Left lung (tissue), 4 donors: ENCODE measurements at regions not wholly inside any gene's neighbourhood (a gene's known extent, or its start where the extent isn't known, plus 50 kb on each side); places are given as distances from the start of the nearest gene placed in this dataset.

ENCODE experiments used
- ATAC-seq: fragments of 200-7000 bp; cut with Tn5 transposase; one replicate; pipeline ENCODE4 v1.9.1; 2020; ENCODE audit warnings: moderate library complexity
- DNase-seq, 4 donors: peaks; one replicate each; pipeline ENCODE4 v3.0.0-alpha.2; 2013 to 2020
- H3K27ac ChIP-seq, 2 donors: fragments of 200-600 bp; sonication (generic) in 1 of 2; one replicate each; pipeline versions ENCODE4 v1.5.0 to v1.8.0; 2020 to 2021
- H3K27me3 ChIP-seq, 2 donors: fragments of 200-600 bp; sonication (generic) in 1 of 2; one replicate each; pipeline versions ENCODE4 v1.5.0 to v1.8.0; 2020 to 2021
- H3K36me3 ChIP-seq, 2 donors: fragments of 200-600 bp; sonication (generic) in 1 of 2; one replicate each; pipeline versions ENCODE4 v1.5.0 to v1.8.0; 2020 to 2021
- H3K4me1 ChIP-seq, 2 donors: fragments of 200-600 bp; one replicate each; pipeline ENCODE4 v1.8.0; 2021
- H3K4me3 ChIP-seq, 2 donors: fragments of 200-600 bp; sonication (generic) in 1 of 2; one replicate each; pipeline versions ENCODE4 v1.5.0 to v1.8.0; 2020 to 2021; ENCODE audit warnings: mild to moderate bottlenecking in 1 of 2
- H3K9me3 ChIP-seq, 2 donors: fragments of 200-600 bp; sonication (generic) in 1 of 2; one replicate each; pipeline versions ENCODE4 v1.5.0 to v1.8.0; 2020 to 2021
- CTCF ChIP-seq, 2 donors: fragments of 200-600 bp; sonication (generic) in 1 of 2; IDR thresholded peaks; one replicate each; pipeline versions ENCODE4 v1.5.0 to v1.8.0; 2021; ENCODE audit warnings: antibody characterized with exemption in 2 of 2
- intact Hi-C, 2 donors: fragments of 100-400 bp; cut with DNase I; formaldehyde crosslinking; loops; one replicate each; pipeline versions ENCODE4 v1.11.2 to v1.14.2; 2022
- donor health status: DM: no; HTN: yes; CAD: no.
- donor health status: DM: no; HTN: no; CAD: no.

GRCh38 chr16:89041571-89042481 lies 51.8 kb upstream of the ACSF3 start:
- ATAC-seq: no peak
- no peaks in the 10 kb centered on the region for H3K9me3 ChIP-seq
- H3K27ac ChIP-seq: no peak overlapping the region
- no peak for TF ChIP-seq CTCF (IDR thresholded peaks at IDR 0.05)
- H3K4me3 ChIP-seq: no peak overlapping the region
- intact Hi-C loops: no loop called here
- DNase-seq: peak in 1 of 4 donors; percentile 53
- H3K36me3 ChIP-seq: no peaks in the 10 kb centered on the region
- peaks cover 6 to 95% of the 10 kb centered on the region in 2 donors for H3K27me3 ChIP-seq
- no peaks in the 10 kb centered on the region for H3K4me1 ChIP-seq

- no peaks in the 10 kb centered on the region for H3K9me3 ChIP-seq
- no peak overlapping the region for H3K27ac ChIP-seq
- intact Hi-C loops: no loop called here
- H3K4me3 ChIP-seq: no peak overlapping the region
- DNase-seq: peak in 1 of 4 donors; percentile 68
- no peak for TF ChIP-seq CTCF (IDR thresholded peaks at IDR 0.05)
- H3K36me3 ChIP-seq: no peaks in the 10 kb centered on the region
- no peak for ATAC-seq
- no peaks in the 10 kb centered on the region for H3K4me1 ChIP-seq
- peaks cover 0 to 95% of the 10 kb centered on the region in 2 donors for H3K27me3 ChIP-seq
Observed at GRCh38 chr16:89042711-89043551, 50.7 kb upstream of the ACSF3 start.

GRCh38 chr16:89043636-89044417 lies 49.8 kb upstream of the ACSF3 start:
- Histone ChIP-seq H3K27ac (no peak overlapping the region), H3K27me3 (peaks cover 0 to 95% of the 10 kb centered on the region in 2 donors), H3K4me3 (no peak overlapping the region), H3K36me3 (no peaks in the 10 kb centered on the region), H3K9me3 (no peaks in the 10 kb centered on the region), H3K4me1 (no peaks in the 10 kb centered on the region)
- DNase-seq (peak in 1 of 4 donors; percentile 39), ATAC-seq (no peak)
- no peak for TF ChIP-seq CTCF (IDR thresholded peaks at IDR 0.05)
- intact Hi-C loops: no loop called here
